ENCODE measurements at regions not wholly inside any gene's neighbourhood (a gene's known extent, or its start where the extent isn't known, plus 50 kb on each side); places are given as distances from the start of the nearest gene placed in this dataset.

DNA sequence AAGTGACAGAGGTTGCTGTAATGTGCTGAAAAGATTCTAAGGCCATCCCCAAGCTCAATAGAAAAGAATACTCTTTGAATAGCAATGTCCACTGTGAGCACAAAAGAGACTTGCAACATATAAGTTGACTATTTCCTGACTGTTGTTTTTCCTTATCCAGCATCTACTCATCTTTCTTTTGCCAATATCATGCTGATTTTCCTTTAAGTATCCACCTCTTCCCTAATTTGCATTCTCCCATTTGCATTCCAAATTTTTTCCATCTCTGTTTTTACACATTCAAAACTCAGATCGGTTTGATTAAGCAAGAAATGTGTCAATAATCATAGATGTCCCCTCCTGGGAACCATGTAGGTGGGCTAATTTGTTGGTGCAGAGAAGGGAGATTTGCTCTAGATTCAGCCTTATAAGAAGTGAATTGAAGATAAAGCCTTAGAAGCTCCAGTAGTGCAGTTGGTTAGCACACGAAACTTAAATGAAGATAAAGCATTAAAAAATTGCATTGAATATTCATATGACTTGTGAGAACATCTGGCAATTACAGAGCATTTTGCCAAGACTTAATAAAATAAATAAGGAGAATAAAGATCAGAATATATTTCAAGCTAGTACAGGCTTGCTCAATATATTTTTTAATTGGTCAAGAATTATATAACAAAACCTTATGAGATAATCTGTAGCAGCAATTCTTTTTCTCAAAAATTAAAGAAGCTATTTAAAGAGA, 267.6 kb downstream of the TMEM167A start:
- FAIRE-seq, result no peak
- no peak for DNase-seq (ENCODE audit: low read depth in 1 of 2, low spot score in 1 of 2)
- POLR2A ChIA-PET, result no interaction called here
- H3K4me3 ChIP-seq, result no peak overlapping the region
- no peak for ATAC-seq
- no peak for TF ChIP-seq JUNB (IDR thresholded peaks at IDR 0.05)
- no peak for TF ChIP-seq EP300 (IDR thresholded peaks at IDR 0.05)
- no peak for TF ChIP-seq MAZ (IDR thresholded peaks at IDR 0.05; ENCODE audit: borderline replicate concordance, low read depth, low read length)
- TF ChIP-seq HOXA7 (CRISPR knock-in tag; IDR thresholded peaks at IDR 0.05), result no peak
- TF ChIP-seq SREBF2 (IDR thresholded peaks at IDR 0.05), result no peak
- TF ChIP-seq CEBPB (IDR thresholded peaks at IDR 0.05), result no peak
- no peak for TF ChIP-seq NR3C1 (IDR thresholded peaks at IDR 0.05)
- TF ChIP-seq TP53 (CRISPR knock-in tag; IDR thresholded peaks at IDR 0.05), result no peak
- TF ChIP-seq, protein P1, sequence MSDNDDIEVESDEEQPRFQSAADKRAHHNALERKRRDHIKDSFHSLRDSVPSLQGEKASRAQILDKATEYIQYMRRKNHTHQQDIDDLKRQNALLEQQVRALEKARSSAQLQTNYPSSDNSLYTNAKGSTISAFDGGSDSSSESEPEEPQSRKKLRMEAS (IDR thresholded peaks at IDR 0.05), result no peak
- TF ChIP-seq KDM1A (IDR thresholded peaks at IDR 0.05; ENCODE audit: low read depth), result no peak
- TF ChIP-seq JUN (IDR thresholded peaks at IDR 0.05), result no peak
- no peak for TF ChIP-seq CHD2 (IDR thresholded peaks at IDR 0.05; ENCODE audit: low read length, partially characterized antibody)
- TF ChIP-seq PHF8 (IDR thresholded peaks at IDR 0.05; ENCODE audit: borderline replicate concordance, low read depth), result no peak
- TF ChIP-seq ZC3H11A (IDR thresholded peaks at IDR 0.05), result no peak
- TF ChIP-seq, protein P2, sequence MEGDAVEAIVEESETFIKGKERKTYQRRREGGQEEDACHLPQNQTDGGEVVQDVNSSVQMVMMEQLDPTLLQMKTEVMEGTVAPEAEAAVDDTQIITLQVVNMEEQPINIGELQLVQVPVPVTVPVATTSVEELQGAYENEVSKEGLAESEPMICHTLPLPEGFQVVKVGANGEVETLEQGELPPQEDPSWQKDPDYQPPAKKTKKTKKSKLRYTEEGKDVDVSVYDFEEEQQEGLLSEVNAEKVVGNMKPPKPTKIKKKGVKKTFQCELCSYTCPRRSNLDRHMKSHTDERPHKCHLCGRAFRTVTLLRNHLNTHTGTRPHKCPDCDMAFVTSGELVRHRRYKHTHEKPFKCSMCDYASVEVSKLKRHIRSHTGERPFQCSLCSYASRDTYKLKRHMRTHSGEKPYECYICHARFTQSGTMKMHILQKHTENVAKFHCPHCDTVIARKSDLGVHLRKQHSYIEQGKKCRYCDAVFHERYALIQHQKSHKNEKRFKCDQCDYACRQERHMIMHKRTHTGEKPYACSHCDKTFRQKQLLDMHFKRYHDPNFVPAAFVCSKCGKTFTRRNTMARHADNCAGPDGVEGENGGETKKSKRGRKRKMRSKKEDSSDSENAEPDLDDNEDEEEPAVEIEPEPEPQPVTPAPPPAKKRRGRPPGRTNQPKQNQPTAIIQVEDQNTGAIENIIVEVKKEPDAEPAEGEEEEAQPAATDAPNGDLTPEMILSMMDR (IDR thresholded peaks at IDR 0.05), result no peak
- no peak for TF ChIP-seq NFE2L2 (conservative IDR thresholded peaks at IDR 0.05; ENCODE audit: low read length)
- TF ChIP-seq FOXS1 (CRISPR knock-in tag; IDR thresholded peaks at IDR 0.05), result no peak
- no peak overlapping the region for H3K4me2 ChIP-seq
- 30% methylated on average over 2 of the region's 2 CpGs for WGBS (ENCODE audit: missing lambda C conversion rate)
- H3K4me1 ChIP-seq, result no peaks in the 10 kb centered on the region
- H3K27ac ChIP-seq, result no peak overlapping the region
- CTCF ChIA-PET, result no interaction called here
- no peaks in the 10 kb centered on the region for H3K9me3 ChIP-seq

DNA sequence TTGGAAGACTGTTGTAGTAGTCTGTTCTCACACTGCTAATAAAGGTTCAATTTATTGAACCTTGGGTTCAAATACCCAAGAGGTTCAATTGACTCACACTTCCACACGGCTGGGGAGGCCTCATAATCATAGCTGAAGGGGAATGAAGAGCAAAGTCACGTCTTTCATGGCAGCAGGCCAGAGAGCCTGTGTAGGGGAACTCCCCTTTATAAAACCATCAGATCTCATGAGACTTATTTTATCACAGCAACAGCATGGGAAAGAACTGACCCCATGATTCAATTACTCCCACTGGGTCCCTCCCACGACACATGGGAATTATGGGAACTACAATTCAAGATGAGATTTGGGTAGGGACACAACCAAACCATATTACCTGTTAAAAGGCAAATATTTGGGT, 268.2 kb downstream of the TMEM167A start:
- 23% methylated on average over 3 of the region's 3 CpGs for WGBS (ENCODE audit: missing lambda C conversion rate)
- Histone ChIP-seq H3K27ac (no peak overlapping the region), H3K4me3 (no peak overlapping the region), H3K4me2 (no peak overlapping the region), H3K9me3 (no peaks in the 10 kb centered on the region), H3K4me1 (no peaks in the 10 kb centered on the region)
- TF ChIP-seq HOXB13 (CRISPR knock-in tag; IDR thresholded peaks at IDR 0.05; ENCODE audit: low read depth) (no peak), NFE2L2 (conservative IDR thresholded peaks at IDR 0.05; ENCODE audit: low read length) (no peak), RARB (CRISPR knock-in tag; IDR thresholded peaks at IDR 0.05) (no peak), HEYL (CRISPR knock-in tag; IDR thresholded peaks at IDR 0.05) (no peak), TFCP2L1 (CRISPR knock-in tag; IDR thresholded peaks at IDR 0.05) (no peak), ZNF302 (CRISPR knock-in tag; IDR thresholded peaks at IDR 0.05) (no peak), NPAS2 (CRISPR knock-in tag; IDR thresholded peaks at IDR 0.05; ENCODE audit: borderline replicate concordance) (no peak)
- TF ChIP-seq, protein P3, sequence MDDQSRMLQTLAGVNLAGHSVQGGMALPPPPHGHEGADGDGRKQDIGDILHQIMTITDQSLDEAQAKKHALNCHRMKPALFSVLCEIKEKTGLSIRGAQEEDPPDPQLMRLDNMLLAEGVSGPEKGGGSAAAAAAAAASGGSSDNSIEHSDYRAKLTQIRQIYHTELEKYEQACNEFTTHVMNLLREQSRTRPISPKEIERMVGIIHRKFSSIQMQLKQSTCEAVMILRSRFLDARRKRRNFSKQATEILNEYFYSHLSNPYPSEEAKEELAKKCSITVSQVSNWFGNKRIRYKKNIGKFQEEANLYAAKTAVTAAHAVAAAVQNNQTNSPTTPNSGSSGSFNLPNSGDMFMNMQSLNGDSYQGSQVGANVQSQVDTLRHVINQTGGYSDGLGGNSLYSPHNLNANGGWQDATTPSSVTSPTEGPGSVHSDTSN (IDR thresholded peaks at IDR 0.05), result no peak
- TF ChIP-seq, protein P4, sequence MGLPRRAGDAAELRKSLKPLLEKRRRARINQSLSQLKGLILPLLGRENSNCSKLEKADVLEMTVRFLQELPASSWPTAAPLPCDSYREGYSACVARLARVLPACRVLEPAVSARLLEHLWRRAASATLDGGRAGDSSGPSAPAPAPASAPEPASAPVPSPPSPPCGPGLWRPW (IDR thresholded peaks at IDR 0.05), result no peak
- TF ChIP-seq, protein P5, sequence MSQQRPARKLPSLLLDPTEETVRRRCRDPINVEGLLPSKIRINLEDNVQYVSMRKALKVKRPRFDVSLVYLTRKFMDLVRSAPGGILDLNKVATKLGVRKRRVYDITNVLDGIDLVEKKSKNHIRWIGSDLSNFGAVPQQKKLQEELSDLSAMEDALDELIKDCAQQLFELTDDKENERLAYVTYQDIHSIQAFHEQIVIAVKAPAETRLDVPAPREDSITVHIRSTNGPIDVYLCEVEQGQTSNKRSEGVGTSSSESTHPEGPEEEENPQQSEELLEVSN (IDR thresholded peaks at IDR 0.05; ENCODE audit: borderline replicate concordance, low read depth), result no peak
- no peak for ATAC-seq
- ChIA-PET CTCF (no interaction called here), POLR2A (no interaction called here)
- FAIRE-seq, result no peak
- DNase-seq (ENCODE audit: low read depth in 1 of 2, low spot score in 1 of 2), result no peak
